SK-N-MC (cell line): ENCODE measurements at regions not wholly inside any gene's neighbourhood (a gene's known extent, or its start where the extent isn't known, plus 50 kb on each side); places are given as distances from the start of the nearest gene placed in this dataset.
"Not testable (repeated sequence)": the region's sequence is repeated elsewhere in the genome, so short reads cannot be mapped to it uniquely, and the experiment has no call there.

Experiments used
- DNase-seq: peaks from one replicate; pipeline ENCODE4 v3.0.0-alpha.2; 2011; ENCODE audit warnings: low read depth, low spot score
- H3K27ac ChIP-seq: fragments of 200-600 bp; sonication (generic); 2 replicates; pipeline ENCODE4 v1.5.1; 2016; ENCODE audit warnings: mixed run types
- H3K36me3 ChIP-seq: fragments of 200-600 bp; sonication (generic); 2 replicates; pipeline ENCODE4 v1.6.1; 2017; ENCODE audit warnings: antibody characterized with exemption, low read length, mixed read lengths; ENCODE audit not compliant: insufficient read depth
- H3K4me3 ChIP-seq: fragments of 200-600 bp; sonication (generic); 2 replicates; pipeline ENCODE4 v1.5.1; 2016
- H3K9ac ChIP-seq: fragments of 200-600 bp; sonication (generic); 2 replicates; pipeline ENCODE4 v1.8.0; 2017; ENCODE audit warnings: mixed run types, mixed read lengths; ENCODE audit not compliant: insufficient read length
- H3K9me3 ChIP-seq: fragments of 200-600 bp; sonication (generic); 2 replicates; pipeline ENCODE4 v1.6.1; 2017; ENCODE audit warnings: low read depth, mild to moderate bottlenecking, antibody characterized with exemption, low read length, moderate library complexity, mixed read lengths
- EZH2 ChIP-seq: fragments of 200-600 bp; sonication (generic); IDR thresholded peaks from one replicate; pipeline ENCODE4 v1.6.1; 2017; ENCODE audit warnings: antibody characterized with exemption
- FOXP2 ChIP-seq: optimal IDR thresholded peaks from 2 replicates; pipeline ENCODE3; 2011; ENCODE audit warnings: mild to moderate bottlenecking, moderate library complexity; ENCODE audit not compliant: insufficient read depth; ENCODE audit errors: extremely low read length, control extremely low read depth
- POLR2AphosphoS5 ChIP-seq: IDR thresholded peaks from 2 replicates; pipeline ENCODE4 v1.6.1; 2012; ENCODE audit warnings: mild to moderate bottlenecking, low read depth, low read length, borderline replicate concordance

DNA sequence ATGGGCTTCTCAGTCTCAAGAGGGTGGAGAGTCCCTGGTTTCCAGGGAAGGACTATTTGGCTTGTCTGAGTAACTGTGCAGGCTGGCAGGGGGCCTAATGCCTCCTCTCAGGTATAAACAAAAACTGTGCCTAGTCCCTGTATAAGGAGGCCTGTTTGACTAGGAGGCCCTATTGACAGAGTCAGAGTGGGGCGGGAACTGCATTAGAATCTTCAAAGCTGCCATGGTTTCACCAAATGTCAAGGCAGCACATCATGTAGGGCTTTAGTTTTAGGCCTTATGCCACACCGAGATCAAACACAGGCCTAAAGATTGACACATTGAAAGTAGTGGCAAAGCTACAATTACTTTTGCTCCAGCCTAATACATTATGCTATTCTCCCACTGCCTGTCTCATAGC, 611.5 kb upstream of the B3GAT1 start:
- H3K27ac ChIP-seq = peak overlapping the region; percentile 95
- H3K36me3 ChIP-seq = peaks cover 2% of the 10 kb centered on the region; the same call in 1 of the 2 replicates
- TF ChIP-seq FOXP2 = no peak
- TF ChIP-seq POLR2AphosphoS5 = no peak
- no peak for TF ChIP-seq EZH2
- H3K9me3 ChIP-seq = peaks cover 3% of the 10 kb centered on the region; the same call in 1 of the 2 replicates
- DNase-seq = no peak
- no peak overlapping the region for H3K9ac ChIP-seq
- no peak overlapping the region for H3K4me3 ChIP-seq

DNA sequence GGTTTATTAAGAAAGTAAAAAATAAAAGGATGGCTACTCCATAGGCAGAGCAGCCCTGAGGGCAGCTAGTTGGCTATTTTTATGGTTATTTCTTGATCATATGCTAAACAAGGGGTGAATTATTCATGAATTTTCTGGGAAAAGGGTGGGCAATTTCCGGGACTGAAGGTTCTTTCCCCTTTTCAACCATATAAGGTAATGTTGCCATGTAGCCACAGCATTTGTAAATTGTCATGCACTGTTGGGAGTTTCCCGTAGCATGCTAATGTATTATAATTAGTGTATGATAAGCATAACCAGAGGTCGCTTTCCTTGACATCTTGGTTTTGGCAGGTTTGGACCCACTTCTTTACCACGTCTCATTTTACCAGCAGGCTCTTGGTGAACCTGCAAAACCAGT, 610.4 kb upstream of the B3GAT1 start:
- peak; percentile 86 for DNase-seq
- Histone ChIP-seq H3K4me3 (peak overlapping the region; percentile 28; the same call in 1 of the 2 replicates), H3K9ac (peak overlapping the region; percentile 67), H3K27ac (peak overlapping the region; percentile 95), H3K9me3 (peaks cover 7% of the 10 kb centered on the region; the same call in 1 of the 2 replicates), H3K36me3 (peaks cover 3% of the 10 kb centered on the region; the same call in 1 of the 2 replicates)
- TF ChIP-seq FOXP2 = no peak
- TF ChIP-seq POLR2AphosphoS5 = no peak; the same call in 1 of the 2 replicates
- no peak for TF ChIP-seq EZH2

DNA sequence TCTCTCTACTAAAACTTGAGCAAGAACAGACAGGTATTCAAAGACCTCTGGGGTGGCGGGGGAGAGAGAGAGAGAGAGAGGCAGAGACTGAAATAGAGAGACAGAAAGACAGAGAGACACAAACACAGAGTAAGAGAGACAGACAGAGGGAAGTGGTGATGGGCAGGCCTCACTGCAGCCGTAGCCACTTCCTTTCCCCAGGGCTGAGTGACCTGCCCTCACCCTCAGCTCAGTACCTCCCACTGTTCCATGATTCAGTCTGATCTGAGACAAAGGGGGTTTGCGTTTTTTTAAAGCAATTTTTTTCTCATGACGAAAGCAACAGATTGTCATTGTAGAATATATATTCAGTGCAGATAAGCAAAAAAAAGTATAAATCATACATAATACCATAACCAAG, 607.9 kb upstream of the B3GAT1 start:
- H3K9ac ChIP-seq = no peak overlapping the region
- H3K9me3 ChIP-seq = peaks cover 7% of the 10 kb centered on the region; the same call in 1 of the 2 replicates
- peaks cover 3% of the 10 kb centered on the region; the same call in 1 of the 2 replicates for H3K36me3 ChIP-seq
- no peak overlapping the region for H3K4me3 ChIP-seq
- H3K27ac ChIP-seq = no peak overlapping the region; the same call in 1 of the 2 replicates
- no peak for TF ChIP-seq POLR2AphosphoS5
- no peak for TF ChIP-seq FOXP2
- TF ChIP-seq EZH2 = no peak
- no peak for DNase-seq

DNA sequence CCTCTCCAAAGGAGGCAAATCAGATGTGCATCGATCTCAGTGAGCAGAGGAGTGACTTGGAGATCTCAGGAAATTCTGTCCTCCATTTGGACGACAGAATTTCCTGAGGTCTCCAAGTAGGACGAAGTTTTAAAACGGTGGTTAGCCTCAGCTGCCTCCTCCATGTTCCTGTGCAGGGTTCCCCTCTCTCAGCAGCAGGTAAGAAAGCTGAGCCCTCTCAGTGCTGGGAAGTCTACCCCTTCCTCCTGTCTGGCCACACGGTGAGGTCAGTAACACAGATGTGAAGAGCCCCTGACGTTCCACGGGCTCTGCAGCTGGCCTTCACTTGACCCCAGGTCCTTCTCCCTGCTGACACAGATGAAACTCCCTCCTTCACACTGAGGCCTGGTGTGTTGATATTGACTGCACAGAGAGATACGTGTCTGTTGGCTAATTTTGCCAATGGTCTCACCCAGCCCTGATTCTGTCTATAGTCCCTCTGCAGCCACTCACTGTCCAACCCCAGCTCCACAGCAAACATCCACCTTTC, 607.4 kb upstream of the B3GAT1 start:
- H3K4me3 ChIP-seq = no peak overlapping the region
- H3K9ac ChIP-seq = no peak overlapping the region
- no peak overlapping the region; the same call in 1 of the 2 replicates for H3K27ac ChIP-seq
- TF ChIP-seq FOXP2 (no peak), EZH2 (no peak), POLR2AphosphoS5 (no peak)
- no peak for DNase-seq
- peaks cover 7% of the 10 kb centered on the region; the same call in 1 of the 2 replicates for H3K9me3 ChIP-seq
- H3K36me3 ChIP-seq = peaks cover 3% of the 10 kb centered on the region; the same call in 1 of the 2 replicates

DNA sequence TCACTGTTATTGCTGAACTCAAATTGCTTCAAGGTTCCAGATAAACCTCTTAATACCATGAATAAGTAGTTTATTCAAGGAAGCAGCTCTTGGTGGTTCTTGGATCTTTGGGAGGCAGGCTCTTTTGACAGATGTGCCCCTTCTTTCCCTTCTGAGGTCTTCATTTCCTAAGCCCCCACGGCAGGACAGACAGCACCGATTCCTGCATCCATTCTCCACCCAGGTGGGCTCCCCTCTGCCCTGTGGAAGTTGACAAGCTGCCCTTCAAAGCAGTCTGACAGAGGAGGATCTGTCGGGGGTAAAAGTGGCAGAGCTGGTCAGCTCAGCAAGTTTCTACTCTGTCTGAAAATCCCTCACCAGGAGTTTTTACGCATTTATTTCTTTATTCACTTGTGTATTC, 605.3 kb upstream of the B3GAT1 start:
- Histone ChIP-seq H3K9ac (peak overlapping the region; percentile 85), H3K36me3 (peaks cover 3% of the 10 kb centered on the region; the same call in 1 of the 2 replicates), H3K9me3 (peaks cover 7% of the 10 kb centered on the region; the same call in 1 of the 2 replicates), H3K4me3 (peak overlapping the region; percentile 44), H3K27ac (peak overlapping the region; percentile 99)
- no peak for DNase-seq
- TF ChIP-seq POLR2AphosphoS5 = no peak
- no peak for TF ChIP-seq EZH2
- no peak for TF ChIP-seq FOXP2

DNA sequence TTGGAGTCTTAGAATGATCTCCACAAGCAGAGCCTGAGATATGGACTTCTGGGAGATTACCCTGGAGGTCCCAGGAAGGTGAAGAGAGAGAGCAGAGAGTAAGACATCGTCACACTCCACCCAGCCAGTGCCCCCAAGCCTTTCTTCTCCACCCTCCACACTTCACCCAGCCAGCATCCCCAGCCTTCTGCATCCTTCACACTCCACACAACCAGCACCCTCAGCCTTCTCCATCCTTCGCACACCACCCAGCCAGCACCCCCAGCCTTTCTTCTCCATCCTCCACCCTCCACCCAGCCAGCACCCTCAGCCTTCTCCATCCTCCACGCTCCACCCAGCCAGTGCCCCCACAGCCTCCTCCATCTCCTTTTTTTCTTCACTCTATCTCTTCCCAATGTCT, 603.9 kb upstream of the B3GAT1 start:
- peaks cover 7% of the 10 kb centered on the region; the same call in 1 of the 2 replicates for H3K9me3 ChIP-seq
- H3K27ac ChIP-seq = peak overlapping the region; percentile 95
- H3K9ac ChIP-seq = peak overlapping the region; percentile 38
- peak; percentile 70 for DNase-seq
- H3K4me3 ChIP-seq = 0 out of 2 replicates have a peak overlapping the region, but pooled peaks have one; percentile 16
- H3K36me3 ChIP-seq = peaks cover 3% of the 10 kb centered on the region; the same call in 1 of the 2 replicates
- no peak for TF ChIP-seq POLR2AphosphoS5
- TF ChIP-seq FOXP2 = no peak
- no peak for TF ChIP-seq EZH2

DNA sequence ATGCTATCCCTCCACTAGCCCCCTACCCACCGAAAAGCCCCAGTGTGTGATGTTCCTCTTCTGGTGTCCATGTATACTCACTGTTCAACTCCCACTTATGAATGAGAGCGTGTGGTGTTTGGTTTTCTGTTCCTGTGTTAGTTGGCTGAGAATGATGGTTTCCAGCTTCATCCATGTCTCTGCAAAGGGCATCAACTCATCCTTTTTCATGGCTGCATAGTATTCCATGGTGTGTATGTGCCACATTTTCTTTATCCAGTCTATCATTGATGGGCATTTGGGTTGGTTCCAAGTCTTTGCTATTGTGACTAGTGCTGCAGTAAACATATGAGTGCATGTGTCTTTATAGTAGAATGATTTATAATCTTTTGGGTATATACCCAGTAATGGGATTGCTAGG, 599.3 kb upstream of the B3GAT1 start:
- H3K9me3 ChIP-seq, H3K36me3 ChIP-seq, H3K4me3 ChIP-seq, DNase-seq, H3K27ac ChIP-seq, H3K9ac ChIP-seq: not testable (repeated sequence)

DNA sequence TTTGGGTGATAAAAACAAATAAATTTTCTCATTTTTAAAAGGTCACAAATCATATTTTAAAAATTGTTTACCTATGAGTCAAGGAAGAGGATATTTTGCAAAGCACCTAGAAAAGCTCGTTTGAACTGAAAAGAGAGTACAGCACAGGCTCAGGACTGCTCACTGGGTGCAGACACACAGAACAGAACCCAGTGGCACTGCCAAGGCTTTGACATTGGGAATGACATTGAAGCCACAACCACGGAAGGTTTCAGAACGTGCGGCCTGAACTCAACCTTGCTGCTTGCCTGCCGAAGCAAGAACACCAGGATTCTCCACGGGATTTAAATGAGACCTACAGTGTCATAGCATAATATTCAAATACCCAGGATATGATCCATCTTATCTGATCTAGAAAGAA, 597.1 kb upstream of the B3GAT1 start:
- no peak for DNase-seq
- Histone ChIP-seq H3K36me3 (no peaks in the 10 kb centered on the region), H3K9me3 (no peaks in the 10 kb centered on the region), H3K27ac (peak overlapping the region; percentile 73; the same call in 1 of the 2 replicates), H3K4me3 (no peak overlapping the region), H3K9ac (peak overlapping the region; percentile 8)
- TF ChIP-seq FOXP2 (no peak), POLR2AphosphoS5 (no peak), EZH2 (no peak)

DNA sequence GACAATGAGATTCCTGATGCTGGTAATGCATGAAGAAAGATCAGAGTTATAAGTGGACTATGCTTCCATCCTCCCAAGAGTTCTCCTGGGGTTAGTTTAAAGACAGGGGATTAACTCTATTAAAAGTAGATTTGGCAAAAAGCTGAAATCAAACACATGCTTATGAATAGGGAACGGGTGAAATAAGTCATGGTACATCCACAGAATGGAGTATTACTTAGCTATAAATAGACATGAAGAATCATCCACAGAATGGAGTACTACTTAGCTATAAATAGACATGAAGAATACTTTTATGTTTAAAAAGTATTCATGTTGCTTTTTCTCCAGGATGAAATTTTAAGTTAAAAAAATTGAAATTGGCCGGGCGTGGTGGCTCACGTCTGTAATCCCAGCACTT, 596.4 kb upstream of the B3GAT1 start:
- Histone ChIP-seq H3K36me3 (no peaks in the 10 kb centered on the region), H3K9me3 (no peaks in the 10 kb centered on the region), H3K9ac (no peak overlapping the region), H3K27ac (0 out of 2 replicates have a peak overlapping the region, but pooled peaks have one; percentile 26), H3K4me3 (no peak overlapping the region)
- no peak for DNase-seq
- no peak for TF ChIP-seq EZH2
